HEK293 (cell line): ENCODE measurements at regions not wholly inside any gene's neighbourhood (a gene's known extent, or its start where the extent isn't known, plus 50 kb on each side); places are given as distances from the start of the nearest gene placed in this dataset.

ENCODE experiments used
- CTCF ChIA-PET: fragments of 350-600 bp; formaldehyde crosslinking; extraction: SDS; loops from one replicate; lab custom pipeline; 2021; ENCODE audit warnings: antibody characterized with exemption; lab: Yijun Ruan, JAX
- POLR2A ChIA-PET: fragments of 300-600 bp; formaldehyde crosslinking; extraction: SDS; loops from one replicate; lab custom pipeline; 2020; ENCODE audit warnings: antibody characterized with exemption, inconsistent platforms; lab: Yijun Ruan, JAX
- H3K27ac ChIP-seq: fragments of 200-500 bp; sonication (Bioruptor generic); 2 replicates; pipeline ENCODE4 v1.5.1; 2014; ENCODE audit warnings: low read depth, low read length, control low read depth, inconsistent platforms; ENCODE audit errors: extremely low read depth
- H3K36me3 ChIP-seq, 2 experiments: fragments of 200-500 bp in 1 of 2; sonication (Bioruptor generic) in 1 of 2; 1 replicate in 1 of 2; 2 replicates in 1 of 2; pipeline ENCODE4 v1.5.1; 2014 to 2017; ENCODE audit warnings: inconsistent platforms in 2 of 2, low read length in 2 of 2; ENCODE audit not compliant: control insufficient read depth in 2 of 2, insufficient read depth in 1 of 2
- H3K4me1 ChIP-seq: fragments of 200-500 bp; sonication (Bioruptor generic); 2 replicates; pipeline ENCODE4 v1.5.1; 2014; ENCODE audit warnings: mild to moderate bottlenecking, low read length, inconsistent platforms; ENCODE audit not compliant: control insufficient read depth, insufficient read depth
- H3K4me3 ChIP-seq: 2 replicates; pipeline ENCODE4 v1.5.1; 2011; ENCODE audit warnings: low read depth, mild to moderate bottlenecking, control low read depth, low read length, moderate library complexity
- H3K9me3 ChIP-seq: fragments of 200-500 bp; sonication (Bioruptor generic); 2 replicates; pipeline ENCODE4 v1.5.1; 2014; ENCODE audit warnings: low read depth, low read length, inconsistent platforms; ENCODE audit not compliant: control insufficient read depth, insufficient read depth
- INSM2 ChIP-seq: fragments of 450-650 bp; formaldehyde crosslinking; IDR thresholded peaks from 2 replicates; pipeline ENCODE4 v1.5.1; 2016; ENCODE audit warnings: missing biosample characterization, missing genetic modification characterization
- KLF16 ChIP-seq: fragments of 450-650 bp; formaldehyde crosslinking; IDR thresholded peaks from 2 replicates; pipeline ENCODE4 v1.5.1; 2017; ENCODE audit warnings: missing biosample characterization, missing genetic modification characterization
- KLF9 ChIP-seq: fragments of 450-650 bp; formaldehyde crosslinking; IDR thresholded peaks from 2 replicates; pipeline ENCODE4 v1.5.1; 2016; ENCODE audit warnings: missing biosample characterization, missing genetic modification characterization, low read depth
- PRDM4 ChIP-seq: fragments of 450-650 bp; formaldehyde crosslinking; IDR thresholded peaks from 2 replicates; pipeline ENCODE4 v1.5.1; 2017; ENCODE audit warnings: missing biosample characterization, missing genetic modification characterization
- RBAK ChIP-seq: fragments of 450-650 bp; formaldehyde crosslinking; IDR thresholded peaks from 2 replicates; pipeline ENCODE4 v1.5.1; 2016; ENCODE audit warnings: missing biosample characterization, missing genetic modification characterization
- SP7 ChIP-seq: fragments of 450-650 bp; formaldehyde crosslinking; IDR thresholded peaks from 2 replicates; pipeline ENCODE4 v1.5.1; 2016; ENCODE audit warnings: missing biosample characterization, missing genetic modification characterization
- ZBTB20 ChIP-seq: fragments of 450-650 bp; formaldehyde crosslinking; IDR thresholded peaks from 2 replicates; pipeline ENCODE4 v1.5.1; 2016; ENCODE audit warnings: missing biosample characterization, missing genetic modification characterization
- ZNF16 ChIP-seq: fragments of 450-650 bp; formaldehyde crosslinking; IDR thresholded peaks from 2 replicates; pipeline ENCODE4 v1.5.1; 2016; ENCODE audit warnings: low read depth, missing biosample characterization, missing genetic modification characterization
- ZNF169 ChIP-seq: fragments of 450-650 bp; formaldehyde crosslinking; IDR thresholded peaks from 2 replicates; pipeline ENCODE4 v1.5.1; 2016; ENCODE audit warnings: missing biosample characterization, missing genetic modification characterization
- ZNF174 ChIP-seq: fragments of 450-650 bp; formaldehyde crosslinking; IDR thresholded peaks from 2 replicates; pipeline ENCODE4 v1.5.0; 2017; ENCODE audit warnings: missing biosample characterization, mild to moderate bottlenecking, missing genetic modification characterization
- ZNF175 ChIP-seq: fragments of 450-650 bp; formaldehyde crosslinking; IDR thresholded peaks from 2 replicates; pipeline ENCODE4 v1.5.1; 2016; ENCODE audit warnings: missing biosample characterization, missing genetic modification characterization
- ZNF202 ChIP-seq: fragments of 450-650 bp; formaldehyde crosslinking; IDR thresholded peaks from 2 replicates; pipeline ENCODE4 v1.5.1; 2016; ENCODE audit warnings: missing biosample characterization, missing genetic modification characterization, borderline replicate concordance
- ZNF280C ChIP-seq: fragments of 450-650 bp; formaldehyde crosslinking; IDR thresholded peaks from 2 replicates; pipeline ENCODE4 v1.5.1; 2016; ENCODE audit warnings: missing biosample characterization, missing genetic modification characterization
- ZNF302 ChIP-seq: fragments of 450-650 bp; formaldehyde crosslinking; IDR thresholded peaks from 2 replicates; pipeline ENCODE4 v1.5.1; 2016; ENCODE audit warnings: missing biosample characterization, missing genetic modification characterization, low read depth
- ZNF398 ChIP-seq: fragments of 450-650 bp; formaldehyde crosslinking; IDR thresholded peaks from 2 replicates; pipeline ENCODE4 v1.5.1; 2017; ENCODE audit warnings: missing biosample characterization, missing genetic modification characterization
- ZNF416 ChIP-seq: fragments of 450-650 bp; formaldehyde crosslinking; IDR thresholded peaks from 2 replicates; pipeline ENCODE4 v1.5.1; 2016; ENCODE audit warnings: missing biosample characterization, missing genetic modification characterization
- ZNF433 ChIP-seq: fragments of 450-650 bp; formaldehyde crosslinking; IDR thresholded peaks from 2 replicates; pipeline ENCODE4 v1.5.1; 2016; ENCODE audit warnings: missing biosample characterization, missing genetic modification characterization, low read depth
- ZNF488 ChIP-seq: fragments of 450-650 bp; formaldehyde crosslinking; IDR thresholded peaks from 2 replicates; pipeline ENCODE4 v1.5.1; 2016; ENCODE audit warnings: missing biosample characterization, missing genetic modification characterization
- ZNF514 ChIP-seq: fragments of 450-650 bp; formaldehyde crosslinking; IDR thresholded peaks from 2 replicates; pipeline ENCODE4 v1.5.1; 2016; ENCODE audit warnings: missing biosample characterization, missing genetic modification characterization
- ZNF521 ChIP-seq: fragments of 450-650 bp; formaldehyde crosslinking; IDR thresholded peaks from 2 replicates; pipeline ENCODE4 v1.5.1; 2017; ENCODE audit warnings: missing biosample characterization, mild to moderate bottlenecking, missing genetic modification characterization
- ZNF660 ChIP-seq: fragments of 450-650 bp; IDR thresholded peaks from 2 replicates; pipeline ENCODE4 v1.5.1; 2018; ENCODE audit warnings: missing biosample characterization, mild to moderate bottlenecking, missing genetic modification characterization
- ZNF677 ChIP-seq: fragments of 450-650 bp; IDR thresholded peaks from 2 replicates; pipeline ENCODE4 v1.5.0; 2018; ENCODE audit warnings: missing biosample characterization, mild to moderate bottlenecking, missing genetic modification characterization, moderate library complexity
- ZNF747 ChIP-seq: fragments of 450-650 bp; formaldehyde crosslinking; IDR thresholded peaks from 2 replicates; pipeline ENCODE4 v1.5.1; 2016; ENCODE audit warnings: missing biosample characterization, missing genetic modification characterization
- ZNF76 ChIP-seq: fragments of 450-650 bp; formaldehyde crosslinking; IDR thresholded peaks from 2 replicates; pipeline ENCODE4; 2016; ENCODE audit warnings: low read depth, missing biosample characterization, missing genetic modification characterization, borderline replicate concordance

GRCh38 chr3:99474776-99475175 lies 163.6 kb upstream of the COL8A1 start:
- no peaks in the 10 kb centered on the region for H3K36me3 ChIP-seq
- CTCF ChIA-PET, result interaction anchor here (0.6 kb wide), 1 partner anchor 77 kb away, joined by 3 read pairs; no protein-coding TSS in a partner anchor

GRCh38 chr3:99473321-99473751 lies 165.1 kb upstream of the COL8A1 start:
- CTCF ChIA-PET, result no interaction called here
- Histone ChIP-seq H3K36me3 (no peaks in the 10 kb centered on the region), H3K4me1 (no peaks in the 10 kb centered on the region), H3K4me3 (no peak overlapping the region), H3K9me3 (no peaks in the 10 kb centered on the region), H3K27ac (no peak overlapping the region)
- TF ChIP-seq INSM2, result no peak
- TF ChIP-seq KLF9 (tag by site-specific recombination), result no peak
- TF ChIP-seq ZBTB20 (tag by site-specific recombination), result no peak
- no peak for TF ChIP-seq ZNF433
- TF ChIP-seq ZNF202 (tag by site-specific recombination), result no peak
- TF ChIP-seq ZNF514 (tag by site-specific recombination), result no peak
- TF ChIP-seq ZNF521 (tag by site-specific recombination), result no peak
- TF ChIP-seq ZNF416, result no peak
- TF ChIP-seq ZNF169 (tag by site-specific recombination), result no peak
- TF ChIP-seq ZNF76, result no peak
- TF ChIP-seq ZNF174 (tag by site-specific recombination), result no peak
- TF ChIP-seq SP7 (tag by site-specific recombination), result no peak
- no peak for TF ChIP-seq ZNF747 (tag by site-specific recombination)
- TF ChIP-seq ZNF16, result no peak
- no peak for TF ChIP-seq ZNF488
- POLR2A ChIA-PET, result no interaction called here

More at GRCh38 chr3:99474776-99475175, 163.6 kb upstream of the COL8A1 start:
- no peaks in the 10 kb centered on the region for H3K9me3 ChIP-seq
- no peak overlapping the region for H3K4me3 ChIP-seq
- POLR2A ChIA-PET, result no interaction called here
- no peaks in the 10 kb centered on the region for H3K4me1 ChIP-seq
- TF ChIP-seq ZNF175 (tag by site-specific recombination), result no peak
- no peak for TF ChIP-seq ZNF302 (tag by site-specific recombination)
- no peak for TF ChIP-seq ZNF169 (tag by site-specific recombination)
- TF ChIP-seq RBAK, result no peak
- no peak for TF ChIP-seq ZNF660 (tag by site-specific recombination)
- TF ChIP-seq, all 188 proteins: peak for 0
- H3K27ac ChIP-seq, result no peak overlapping the region

GRCh38 chr3:99472385-99472784 lies 166.0 kb upstream of the COL8A1 start:
- Histone ChIP-seq H3K36me3 (no peaks in the 10 kb centered on the region), H3K27ac (no peak overlapping the region), H3K4me3 (no peak overlapping the region), H3K4me1 (no peaks in the 10 kb centered on the region), H3K9me3 (no peaks in the 10 kb centered on the region)
- ChIA-PET POLR2A (no interaction called here), CTCF (no interaction called here)
- TF ChIP-seq KLF16 (tag by site-specific recombination), result no peak
- no peak for TF ChIP-seq PRDM4 (tag by site-specific recombination)
- TF ChIP-seq ZNF280C (tag by site-specific recombination), result no peak
- no peak for TF ChIP-seq ZNF677 (tag by site-specific recombination)
- no peak for TF ChIP-seq ZNF398 (tag by site-specific recombination)
